GM18519 (cell line): ENCODE measurements at regions not wholly inside any gene's neighbourhood (a gene's known extent, or its start where the extent isn't known, plus 50 kb on each side); places are given as distances from the start of the nearest gene placed in this dataset.
"Not testable (repeated sequence)": the region's sequence is repeated elsewhere in the genome, so short reads cannot be mapped to it uniquely, and the experiment has no call there.

Source experiments
- ATAC-seq: cut with Tn5 transposase; IDR thresholded peaks from one replicate; pipeline ENCODE4 v1.9.1; 2021; ENCODE audit warnings: mild to moderate bottlenecking, moderate library complexity; ENCODE audit not compliant: unreplicated experiment, low FRiP score

DNA sequence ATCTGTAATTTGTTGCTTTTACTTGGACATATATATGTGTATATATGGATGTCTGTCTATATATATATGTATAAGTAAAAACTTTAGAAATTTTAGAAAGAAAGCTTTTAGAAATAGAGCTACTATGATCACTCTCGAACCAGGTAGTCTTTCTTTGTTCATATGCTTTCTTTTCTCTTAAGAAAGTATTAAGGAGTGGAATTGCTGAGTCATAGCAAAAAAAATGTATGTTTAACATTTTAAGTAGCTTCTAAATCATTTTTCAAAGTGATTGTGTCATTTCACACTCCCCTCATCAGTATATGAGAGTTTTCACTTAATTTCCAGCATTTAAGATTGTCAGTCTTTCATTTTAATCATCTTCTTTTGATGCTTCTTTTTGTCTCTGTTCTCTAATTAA is 447.9 kb upstream of the TECRL start:
- no peak for ATAC-seq

DNA sequence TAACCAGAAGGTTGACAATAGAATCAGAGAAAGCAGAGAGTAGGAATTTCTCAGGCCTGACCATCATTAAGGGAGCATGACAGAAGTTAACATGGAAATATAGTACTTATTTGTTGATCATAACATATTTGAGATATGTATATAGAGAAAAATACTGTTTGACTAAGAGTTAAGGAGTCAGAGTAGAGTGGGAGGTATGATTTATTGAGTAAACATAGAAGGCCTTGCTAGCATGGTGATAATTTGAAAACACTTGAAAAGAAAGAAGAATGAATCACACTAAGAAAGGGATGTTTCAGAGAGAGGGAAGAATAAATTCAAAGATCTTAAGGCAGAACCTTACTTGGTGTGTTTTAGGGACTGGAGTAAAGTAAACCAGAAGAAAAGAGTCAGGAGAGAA is 437.2 kb upstream of the TECRL start:
- ATAC-seq, result no peak

DNA sequence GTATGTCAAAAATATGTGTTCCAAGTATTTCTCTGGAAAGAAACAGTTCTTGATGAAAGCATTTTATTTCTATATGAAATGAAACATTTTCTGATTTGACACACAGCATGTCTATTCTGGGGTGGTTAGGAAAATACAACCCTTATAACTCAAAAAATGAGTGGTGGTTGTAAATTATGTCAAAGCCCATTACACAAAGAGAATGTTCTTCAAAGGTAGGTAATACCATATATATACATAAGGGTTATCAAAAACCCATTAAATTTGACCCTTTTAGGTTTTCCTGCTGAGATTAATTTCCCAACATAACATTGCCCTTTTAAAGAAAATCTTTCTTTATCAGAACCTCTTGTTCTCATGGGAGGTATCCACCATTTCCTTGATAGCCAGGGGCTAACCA is 420.5 kb upstream of the TECRL start:
- ATAC-seq, result no peak

GRCh38 chr4:64824591-64824990 is 415.3 kb upstream of the TECRL start:
- ATAC-seq, result no peak

DNA sequence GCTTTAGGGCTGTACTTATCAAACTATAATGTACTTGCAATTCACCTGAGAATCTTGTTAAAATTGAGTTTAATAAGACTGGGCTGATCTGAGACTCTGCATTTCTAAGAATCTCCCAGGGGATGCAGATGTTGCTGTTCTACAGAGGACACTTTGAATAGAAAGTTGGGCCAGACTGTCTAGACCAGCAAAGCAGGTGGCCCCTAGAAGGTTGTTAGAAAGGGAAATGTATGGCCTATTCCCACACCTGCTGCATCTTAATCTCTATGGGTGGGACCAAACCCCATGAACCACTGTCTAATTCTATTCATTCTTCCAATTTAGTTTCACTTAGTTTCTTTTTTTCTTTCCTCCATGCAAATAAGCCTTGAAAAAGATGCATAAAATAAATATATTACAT is 413.2 kb upstream of the TECRL start:
- ATAC-seq, result no peak

DNA sequence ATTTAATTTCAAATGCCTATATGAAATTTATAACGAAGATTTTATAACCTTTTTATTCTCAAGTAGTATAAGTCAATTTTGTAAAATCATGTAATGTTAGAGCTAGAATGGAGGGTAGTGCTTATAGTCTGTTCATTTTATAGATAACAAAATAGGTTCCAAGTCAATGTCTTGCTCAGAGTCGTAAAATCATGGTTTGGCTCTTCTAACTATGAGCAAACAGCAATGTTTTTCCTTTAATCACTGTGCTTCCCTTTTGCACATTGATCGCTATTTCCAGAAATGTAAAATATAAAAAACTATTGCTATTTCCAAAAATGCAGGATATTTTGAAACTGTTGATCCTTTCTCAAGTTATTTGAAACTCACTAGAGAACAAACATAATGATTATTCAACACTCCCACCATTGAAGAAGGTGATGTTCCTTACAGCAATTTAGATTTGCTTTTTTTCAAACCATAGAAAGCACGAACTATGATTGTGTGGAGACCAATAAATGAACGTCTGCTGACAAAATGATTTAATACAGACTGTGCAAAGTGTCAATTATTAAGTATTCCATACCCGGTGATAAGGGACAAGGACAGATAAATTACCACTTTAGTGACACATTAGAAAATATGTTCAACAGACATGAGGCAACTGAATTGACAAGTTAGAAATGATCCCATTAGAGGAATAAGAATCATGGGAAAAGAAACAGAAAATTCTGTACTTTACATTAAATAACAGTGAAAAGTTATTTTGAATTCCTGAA is 412.1 kb upstream of the TECRL start:
- no peak for ATAC-seq

DNA sequence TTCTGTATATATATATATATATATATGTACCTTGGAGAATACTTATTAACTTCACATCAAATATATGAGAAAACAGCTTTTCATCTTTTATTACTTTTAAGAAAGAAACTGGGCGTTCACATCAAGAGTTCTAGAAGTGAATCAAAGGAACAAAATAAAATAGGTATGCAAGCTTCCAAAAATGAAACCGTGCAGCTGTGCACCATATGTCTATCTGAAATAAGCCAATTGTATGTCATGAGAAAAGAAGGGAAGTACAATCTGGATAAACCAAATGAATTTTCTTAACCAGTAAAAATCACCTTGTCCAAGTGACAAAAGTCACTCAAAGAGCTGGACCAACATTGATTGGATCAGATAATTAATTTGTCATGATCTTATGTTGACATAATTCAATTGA is 405.4 kb upstream of the TECRL start:
- ATAC-seq, result no peak

GRCh38 chr4:64807821-64808220 is 398.6 kb upstream of the TECRL start:
- no peak for ATAC-seq

DNA sequence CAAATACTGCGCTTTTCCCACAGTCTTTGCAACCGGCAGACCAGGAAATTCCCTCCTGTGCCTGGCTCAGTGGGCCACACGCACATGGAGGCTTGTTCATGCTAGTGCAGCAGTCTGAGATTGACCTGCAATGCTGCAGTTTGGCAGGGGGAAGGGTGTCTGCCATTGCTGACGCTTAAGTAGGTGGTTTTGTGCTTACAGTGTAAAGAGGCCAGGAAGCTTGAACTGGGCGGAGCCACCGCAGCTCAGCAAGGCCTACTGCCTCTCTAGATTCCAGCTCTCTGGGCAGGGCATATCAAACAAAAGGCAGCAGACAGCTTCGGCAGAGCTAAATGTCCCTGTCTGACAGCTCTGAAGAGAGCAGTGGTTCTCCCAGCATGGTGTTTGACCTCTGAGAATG is 390.5 kb upstream of the TECRL start:
- ATAC-seq, result no peak

DNA sequence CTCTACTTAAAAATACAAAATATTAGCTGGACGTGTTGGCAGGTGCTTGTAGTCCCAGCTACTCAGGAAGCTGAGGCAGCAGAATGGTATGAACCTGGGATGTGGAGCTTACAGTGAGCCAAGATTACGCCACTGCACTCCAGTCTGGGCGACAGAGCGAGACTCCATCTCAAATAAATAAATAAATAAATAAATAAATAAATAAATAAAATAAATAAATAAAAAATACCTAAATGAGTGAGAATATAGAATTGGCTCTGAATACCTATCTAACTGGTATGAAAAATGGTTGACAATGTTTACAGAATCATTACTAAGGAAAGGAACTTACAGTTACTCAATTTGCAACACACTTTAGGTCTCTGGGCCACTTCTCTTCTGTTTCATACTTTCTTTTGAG is 389.6 kb upstream of the TECRL start:
- not testable (repeated sequence) for ATAC-seq

DNA sequence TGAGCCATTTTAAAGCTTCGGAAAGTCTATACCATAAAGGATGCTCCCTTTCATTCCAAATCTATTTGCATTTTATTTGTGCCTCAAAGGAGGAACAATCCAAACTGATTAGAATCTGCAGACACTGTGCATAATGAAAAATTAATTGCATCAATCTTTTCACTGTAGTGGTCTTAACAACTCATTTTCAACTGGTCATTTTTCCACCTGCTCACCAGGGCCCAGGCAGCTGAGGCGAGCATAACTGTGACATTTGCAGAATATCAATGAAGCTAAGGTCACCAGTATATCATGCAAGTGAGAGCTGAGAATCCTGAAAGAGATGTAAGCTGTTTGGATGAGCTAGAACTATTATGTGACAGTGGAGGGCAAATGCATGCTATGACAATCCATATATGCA is 387.3 kb upstream of the TECRL start:
- ATAC-seq, result no peak

DNA sequence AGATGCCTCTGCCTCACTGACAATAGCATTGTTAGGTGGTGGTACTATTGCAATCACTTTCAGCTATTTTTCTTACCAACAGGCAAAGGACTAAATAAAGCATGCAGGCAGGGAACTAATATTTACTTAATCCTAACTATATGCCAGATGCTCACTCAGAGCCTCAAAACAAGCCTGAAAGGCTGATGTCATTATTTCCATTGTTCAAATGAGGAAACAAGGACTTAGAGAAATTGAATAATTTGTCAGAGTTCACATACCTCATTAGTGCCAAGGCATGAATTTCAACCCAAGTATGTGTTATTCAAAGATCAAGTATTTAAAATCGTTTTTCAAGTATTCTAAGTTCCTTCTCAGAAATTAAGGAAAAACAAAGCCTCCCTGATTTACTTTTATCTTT is 374.9 kb upstream of the TECRL start:
- no peak for ATAC-seq

- ATAC-seq, result no peak
Measured at GRCh38 chr4:64781737-64782326, 372.6 kb upstream of the TECRL start.

GRCh38 chr4:64780664-64781063 is 371.4 kb upstream of the TECRL start:
- no peak for ATAC-seq

DNA sequence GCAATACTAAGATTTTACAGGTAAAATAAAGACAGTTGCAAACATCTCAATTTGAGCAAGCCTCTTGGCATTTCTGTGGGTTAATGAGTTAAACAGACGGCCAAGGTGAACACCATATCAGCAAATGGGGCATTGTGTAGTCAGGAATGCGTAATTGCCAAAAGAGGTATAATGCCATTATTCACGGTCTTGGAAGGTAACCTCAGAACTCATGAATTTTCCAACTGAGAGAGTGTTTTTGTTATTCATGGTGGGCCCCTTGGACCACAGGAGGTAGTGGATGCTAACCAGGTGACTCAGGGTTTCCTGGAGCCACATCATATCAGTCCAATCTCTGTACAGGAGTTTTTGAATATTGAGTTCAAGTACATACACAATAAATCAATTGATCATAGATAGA is 368.0 kb upstream of the TECRL start:
- no peak for ATAC-seq

GRCh38 chr4:64776820-64777219 is 367.6 kb upstream of the TECRL start:
- ATAC-seq, result no peak

DNA sequence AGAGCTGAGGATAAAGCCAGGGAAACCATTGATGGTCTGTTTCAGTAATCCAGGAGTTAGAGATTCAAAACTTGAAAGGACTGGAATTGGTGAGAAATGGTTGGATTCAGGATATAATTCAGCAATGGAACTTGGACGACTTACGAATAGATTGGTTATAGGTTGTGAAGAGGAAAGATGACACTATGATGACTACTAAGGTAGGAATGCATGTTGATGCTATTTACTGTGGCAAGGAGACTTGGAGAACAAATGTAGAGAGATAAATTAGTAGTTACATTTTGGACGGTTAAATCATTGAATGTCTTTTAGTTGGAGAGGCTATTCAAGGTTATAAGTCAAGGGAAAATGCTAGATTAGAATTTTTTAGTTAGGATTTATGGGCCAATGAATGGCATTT is 365.4 kb upstream of the TECRL start:
- ATAC-seq, result no peak

GRCh38 chr4:64771149-64771548 is 361.9 kb upstream of the TECRL start:
- no peak for ATAC-seq

DNA sequence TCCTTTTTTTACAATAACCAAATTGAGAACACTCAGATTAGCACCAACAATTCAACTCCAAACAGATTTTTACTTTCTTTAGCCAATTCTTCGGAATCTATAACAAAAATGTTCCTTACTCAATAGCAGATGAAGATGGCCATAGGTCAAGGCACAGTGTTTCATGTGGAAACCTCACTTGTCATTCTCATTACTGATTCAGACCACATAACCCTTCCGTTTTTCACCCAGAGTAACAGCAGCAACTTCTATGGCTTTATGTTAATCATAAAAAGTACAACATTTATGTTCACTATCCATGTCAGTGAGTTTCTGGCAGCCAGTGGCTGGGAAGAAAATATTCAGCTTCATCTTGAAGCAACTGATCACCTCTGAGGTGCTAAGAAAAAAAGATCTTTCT is 358.3 kb upstream of the TECRL start:
- ATAC-seq, result no peak

DNA sequence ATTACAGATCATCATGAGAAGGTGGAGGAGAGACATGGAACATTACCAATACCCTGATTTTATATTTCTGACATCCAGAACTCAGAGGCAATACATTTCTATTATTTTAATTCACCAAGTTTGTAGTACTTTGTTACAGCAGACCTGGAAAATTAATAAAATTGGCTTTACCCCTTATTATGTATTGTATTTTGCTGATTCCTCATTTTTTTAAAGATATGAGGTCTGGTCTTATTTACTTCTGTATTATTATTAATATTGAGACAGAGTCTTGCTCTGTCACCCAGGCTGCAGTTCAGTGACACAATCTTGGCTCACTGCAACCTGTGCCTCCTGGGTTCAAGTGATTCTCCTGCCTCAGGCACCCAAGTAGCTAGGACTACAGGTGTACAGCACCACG is 357.3 kb upstream of the TECRL start:
- ATAC-seq, result no peak

DNA sequence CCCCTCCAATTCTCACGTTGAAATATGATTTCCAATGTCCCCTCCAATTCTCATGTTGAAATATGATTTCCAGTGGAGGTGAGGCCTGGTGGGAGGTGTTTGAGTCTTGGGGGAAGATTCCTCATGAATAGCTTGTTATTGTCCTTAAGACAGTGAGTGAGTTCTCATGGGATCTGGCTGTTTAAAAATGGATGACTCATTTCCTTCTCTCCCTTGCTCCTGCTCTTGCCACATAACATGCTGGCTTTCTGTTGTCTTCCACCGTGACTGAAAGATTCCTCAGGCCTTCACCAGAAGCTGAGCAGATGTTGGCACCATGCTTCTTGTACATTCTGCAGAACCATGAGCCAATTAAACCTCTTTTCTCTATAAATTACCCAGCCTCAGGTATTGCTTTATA is 346.8 kb upstream of the TECRL start:
- no peak for ATAC-seq

- no peak for ATAC-seq
Measured at GRCh38 chr4:64747919-64748715, 338.9 kb upstream of the TECRL start.
